GM19397 (cell line): ENCODE measurements at regions not wholly inside any gene's neighbourhood (a gene's known extent, or its start where the extent isn't known, plus 50 kb on each side); places are given as distances from the start of the nearest gene placed in this dataset.
"Not testable (repeated sequence)": the region's sequence is repeated elsewhere in the genome, so short reads cannot be mapped to it uniquely, and the experiment has no call there.

Experiments
- ATAC-seq: cut with Tn5 transposase; IDR thresholded peaks from one replicate; pipeline ENCODE4 v1.9.1; 2021; ENCODE audit warnings: mild to moderate bottlenecking, moderate library complexity; ENCODE audit not compliant: unreplicated experiment

GRCh38 chr5:8831854-8832253, 714.0 kb downstream of the SEMA5A start:
- no peak for ATAC-seq

GRCh38 chr5:8839361-8840055, 706.4 kb downstream of the SEMA5A start:
- no peak for ATAC-seq

- ATAC-seq = no peak
Measured at GRCh38 chr5:8840237-8840636, 705.6 kb downstream of the SEMA5A start.

GRCh38 chr5:8840746-8841145, 705.1 kb downstream of the SEMA5A start:
- ATAC-seq = not testable (repeated sequence)

- ATAC-seq = no peak
Measured at GRCh38 chr5:8842971-8843551, 702.8 kb downstream of the SEMA5A start.

- ATAC-seq = no peak
Measured at GRCh38 chr5:8843771-8844170, 702.1 kb downstream of the SEMA5A start.

GRCh38 chr5:8844206-8844605, 701.7 kb downstream of the SEMA5A start:
- ATAC-seq = no peak

- no peak for ATAC-seq
Measured at GRCh38 chr5:8844847-8845246, 701.0 kb downstream of the SEMA5A start.

- ATAC-seq = no peak
Measured at GRCh38 chr5:8845296-8845695, 700.6 kb downstream of the SEMA5A start.

GRCh38 chr5:8848366-8848765, 697.5 kb downstream of the SEMA5A start:
- ATAC-seq = no peak

GRCh38 chr5:8848997-8849594, 696.8 kb downstream of the SEMA5A start:
- ATAC-seq = no peak

- ATAC-seq = no peak
Measured at GRCh38 chr5:8851101-8851500, 694.8 kb downstream of the SEMA5A start.

- no peak for ATAC-seq
Measured at GRCh38 chr5:8857051-8857450, 688.8 kb downstream of the SEMA5A start.

- ATAC-seq = no peak
Measured at GRCh38 chr5:8861764-8862163, 684.1 kb downstream of the SEMA5A start.

- peak; percentile 72 for ATAC-seq
Measured at GRCh38 chr5:8864053-8864452, 681.8 kb downstream of the SEMA5A start.

GRCh38 chr5:8865266-8865665, 680.6 kb downstream of the SEMA5A start:
- no peak for ATAC-seq

GRCh38 chr5:8865686-8866374, 680.0 kb downstream of the SEMA5A start:
- no peak for ATAC-seq

GRCh38 chr5:8868283-8868682, 677.6 kb downstream of the SEMA5A start:
- no peak for ATAC-seq

- ATAC-seq = no peak
Measured at GRCh38 chr5:8869932-8870331, 675.9 kb downstream of the SEMA5A start.

GRCh38 chr5:8870349-8870958, 675.4 kb downstream of the SEMA5A start:
- no peak for ATAC-seq

GRCh38 chr5:8870959-8871355, 674.9 kb downstream of the SEMA5A start:
- no peak for ATAC-seq
